K562 (cell line): ENCODE measurements at regions not wholly inside any gene's neighbourhood (a gene's known extent, or its start where the extent isn't known, plus 50 kb on each side); places are given as distances from the start of the nearest gene placed in this dataset.
A peak's percentile ranks its signal among the peaks of the same experiment; 100 is the strongest.

Source experiments
- ATAC-seq: fragments of 200-7000 bp; cut with Tn5 transposase; 3 replicates; pipeline ENCODE4 v1.9.1; 2020; ENCODE audit warnings: moderate library complexity
- BruUV-seq: library from RNA; stranded (reverse); fragments of 400-500 nt; replicated peaks from 2 replicates; lab custom pipeline; 2021; lab: Mats Ljungman, UMichigan
- CTCF ChIA-PET: fragments of 300-600 bp; formaldehyde crosslinking; extraction: SDS; loops from one replicate; lab custom pipeline; 2021; ENCODE audit warnings: low intra/inter-chr PET ratio; lab: Yijun Ruan, JAX
- POLR2A ChIA-PET: fragments of 300-600, 350-650 bp; sonication (Branson Sonifier 250); formaldehyde crosslinking; extraction: SDS; loops from one replicate; lab custom pipeline; 2021; ENCODE audit warnings: antibody characterized with exemption, inconsistent platforms; lab: Yijun Ruan, JAX
- DNase-seq, 4 experiments: peaks; one replicate each; pipeline versions ENCODE4 v3.0.0 to v3.0.0-alpha.2; 2011 to 2018; ENCODE audit warnings: low spot score in 3 of 4, mixed read lengths in 3 of 4; ENCODE audit errors: extremely low read depth in 1 of 4
- FAIRE-seq: peaks from 2 replicates; lab custom pipeline; 2011; peaks lifted over from hg19 to GRCh38; lab: Jason Lieb, UNC
- H2AFZ ChIP-seq: 2 replicates; pipeline ENCODE4 v1.6.0; 2011; ENCODE audit warnings: low read depth, low read length, control low read depth, inconsistent platforms
- H3K27ac ChIP-seq: fragments of 200-600 bp; 3 replicates; pipeline ENCODE4 v1.8.0; 2011; ENCODE audit warnings: low read depth, mild to moderate bottlenecking, control low read depth, inconsistent platforms, low read length, moderate library complexity, mixed read lengths; ENCODE audit errors: extremely low read depth
- H3K27me3 ChIP-seq, 2 experiments: fragments of 300-600 bp in 1 of 2; 2 replicates in 1 of 2; 3 replicates in 1 of 2; pipeline versions ENCODE4 v1.6.0 to v1.8.0; 2011; ENCODE audit warnings: inconsistent platforms in 2 of 2, low read length in 2 of 2, mild to moderate bottlenecking in 1 of 2, mixed read lengths in 1 of 2, moderate library complexity in 1 of 2; ENCODE audit not compliant: control insufficient read depth in 2 of 2, insufficient read depth in 2 of 2
- H3K36me3 ChIP-seq: fragments of 300-600 bp; 3 replicates; pipeline ENCODE4 v1.8.0; 2011; ENCODE audit warnings: mild to moderate bottlenecking, low read length, inconsistent platforms; ENCODE audit not compliant: control insufficient read depth, insufficient read depth
- H3K4me1 ChIP-seq, 2 experiments: fragments of 200-600 bp in 1 of 2; replicated peaks in 1 of 2; 2 replicates in 1 of 2; 3 replicates in 1 of 2; pipeline versions ENCODE4 v1.5.1 to v1.8.0; 2011; ENCODE audit warnings: inconsistent platforms in 2 of 2, low read length in 2 of 2, mild to moderate bottlenecking in 1 of 2, mixed read lengths in 1 of 2, moderate library complexity in 1 of 2; ENCODE audit not compliant: control insufficient read depth in 2 of 2, insufficient read depth in 2 of 2
- H3K4me2 ChIP-seq: 2 replicates; pipeline ENCODE4 v1.6.1; 2011; ENCODE audit warnings: low read length, control low read depth, inconsistent platforms, mixed read lengths; ENCODE audit not compliant: insufficient read depth
- H3K4me3 ChIP-seq: fragments of 200-600 bp; sonication (generic), shearing (Covaris generic); 2 replicates; pipeline ENCODE4 v1.5.1; 2016; ENCODE audit warnings: control low read depth, inconsistent platforms
- H3K79me2 ChIP-seq: fragments of 200-600 bp; 3 replicates; pipeline ENCODE4 v1.8.0; 2011; ENCODE audit warnings: low read length, inconsistent platforms; ENCODE audit not compliant: control insufficient read depth, insufficient read depth
- H3K9ac ChIP-seq, 2 experiments: 2 replicates each; pipeline versions ENCODE4 v1.6.0 to v1.6.1; 2011; ENCODE audit warnings: low read depth in 2 of 2, low read length in 2 of 2, control low read depth in 1 of 2, inconsistent platforms in 1 of 2, mild to moderate bottlenecking in 1 of 2, mixed read lengths in 1 of 2; ENCODE audit not compliant: insufficient read depth in 1 of 2
- H3K9me1 ChIP-seq: one replicate; pipeline ENCODE4 v1.6.0; 2011; ENCODE audit warnings: inconsistent platforms, mild to moderate bottlenecking, low read length, moderate library complexity; ENCODE audit not compliant: control insufficient read depth, insufficient read depth
- H3K9me3 ChIP-seq: replicated peaks from 2 replicates; pipeline ENCODE4 v1.5.1; 2011; ENCODE audit warnings: low read depth, low read length, inconsistent platforms; ENCODE audit not compliant: control insufficient read depth, insufficient read depth
- H4K20me1 ChIP-seq: replicated peaks from 2 replicates; pipeline ENCODE4 v1.6.1; 2011; ENCODE audit warnings: low read length, inconsistent platforms, mixed read lengths; ENCODE audit not compliant: control insufficient read depth, insufficient read depth
- C11orf30 ChIP-seq: fragments of 450-650 bp; IDR thresholded peaks from 2 replicates; pipeline ENCODE4 v1.6.1; 2016; ENCODE audit warnings: low read depth, mild to moderate bottlenecking
- FOSL1 ChIP-seq: fragments of 200-800 bp; sonication (Bioruptor generic); conservative IDR thresholded peaks from 2 replicates; pipeline ENCODE4 v1.6.1; 2016; ENCODE audit warnings: missing genetic modification characterization, missing compliant biosample characterization
- ZNF354B ChIP-seq: fragments of 250-450 bp; sonication (Bioruptor Pico); IDR thresholded peaks from 2 replicates; pipeline ENCODE4 v1.4.0; 2020
- WGBS: fragments of 100-300 bp; shearing (Covaris generic); methylation state at CpG from one replicate; pipeline ENCODE4 v1.1.6; 2016; ENCODE audit warnings: low coverage, mixed read lengths; ENCODE audit not compliant: insufficient coverage; ENCODE audit errors: missing lambda C conversion rate; 5-methylcytosine and 5-hydroxymethylcytosine counted together
- in situ Hi-C: fragments of 300-500 bp; cut with MboI; formaldehyde crosslinking; loops from 4 replicates; pipeline ENCODE4 v1.15.0; 2018; ENCODE audit warnings: inconsistent platforms, mixed read lengths
- intact Hi-C: fragments of 100-400 bp; cut with micrococcal nuclease; formaldehyde crosslinking; loops from 2 replicates; pipeline ENCODE4 v1.14.2; 2022
- TF ChIP-seq, protein P1 (sequence below): fragments of 450-650 bp; IDR thresholded peaks from one replicate; pipeline ENCODE4 v1.6.1; 2018; ENCODE audit warnings: mild to moderate bottlenecking, moderate library complexity; ENCODE audit not compliant: partially characterized antibody

- TF ChIP-seq ZNF354B (CRISPR knock-in tag) (no peak), C11orf30 (no peak)
These were observed 1257.0 kb upstream of the GYPC start (continued) for GRCh38 chr2:125398738-125399524.

- 0% methylated on average over 2 of the region's 2 CpGs for WGBS
- CTCF ChIA-PET = no interaction called here
These were observed 1250.1 kb upstream of the GYPC start for GRCh38 chr2:125405816-125406215.

More at GRCh38 chr2:125405816-125406215, 1250.1 kb upstream of the GYPC start:
- POLR2A ChIA-PET = no interaction called here
- in situ Hi-C loops (no loop called here), intact Hi-C loops (no loop called here)
- Histone ChIP-seq H3K4me3 (no peak overlapping the region), H3K9ac (no peak overlapping the region), H3K79me2 (no peaks in the 10 kb centered on the region), H3K36me3 (no peaks in the 10 kb centered on the region), H3K27me3 (no peaks in the 10 kb centered on the region), H4K20me1 (no peaks in the 10 kb centered on the region), H3K27ac (no peak overlapping the region), H3K9me3 (no peaks in the 10 kb centered on the region), H2AFZ (no peak overlapping the region), H3K4me1 (no peaks in the 10 kb centered on the region), H3K9me1 (no peaks in the 10 kb centered on the region), H3K4me2 (no peak overlapping the region)
- TF ChIP-seq, protein P1, sequence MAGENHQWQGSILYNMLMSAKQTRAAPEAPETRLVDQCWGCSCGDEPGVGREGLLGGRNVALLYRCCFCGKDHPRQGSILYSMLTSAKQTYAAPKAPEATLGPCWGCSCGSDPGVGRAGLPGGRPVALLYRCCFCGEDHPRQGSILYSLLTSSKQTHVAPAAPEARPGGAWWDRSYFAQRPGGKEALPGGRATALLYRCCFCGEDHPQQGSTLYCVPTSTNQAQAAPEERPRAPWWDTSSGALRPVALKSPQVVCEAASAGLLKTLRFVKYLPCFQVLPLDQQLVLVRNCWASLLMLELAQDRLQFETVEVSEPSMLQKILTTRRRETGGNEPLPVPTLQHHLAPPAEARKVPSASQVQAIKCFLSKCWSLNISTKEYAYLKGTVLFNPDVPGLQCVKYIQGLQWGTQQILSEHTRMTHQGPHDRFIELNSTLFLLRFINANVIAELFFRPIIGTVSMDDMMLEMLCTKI = no peak
- TF ChIP-seq FOSL1 = 0 out of 2 replicates have a peak, but pooled peaks have one; percentile 26
- no peak for FAIRE-seq
- no TSS peak for BruUV-seq
- DNase-seq = no peak
- ATAC-seq = no peak
